Heart left ventricle (tissue), 16 donors: ENCODE measurements at regions not wholly inside any gene's neighbourhood (a gene's known extent, or its start where the extent isn't known, plus 50 kb on each side); places are given as distances from the start of the nearest gene placed in this dataset.

Experiments used
- ATAC-seq, 4 donors: fragments of 200-7000 bp; cut with Tn5 transposase; one replicate each; pipeline ENCODE4 v1.9.1; 2020 to 2022; ENCODE audit warnings: moderate library complexity in 4 of 4, mild to moderate bottlenecking in 3 of 4, moderate number of reproducible peaks in 1 of 4
- DNase-seq, 5 donors: peaks; one replicate each; pipeline ENCODE4 v3.0.0-alpha.2; 2020
- H3K27ac ChIP-seq, 12 donors: fragments of 200-600 bp; sonication (generic) in 4 of 12; one replicate each; pipeline versions ENCODE4 v1.5.0 to v1.8.0; 2016 to 2022; ENCODE audit warnings: mild to moderate bottlenecking in 2 of 12
- H3K27me3 ChIP-seq, 9 donors: fragments of 200-600 bp; sonication (generic) in 2 of 9; one replicate each; pipeline versions ENCODE4 v1.5.1 to v1.8.0; 2016 to 2022; ENCODE audit warnings: mild to moderate bottlenecking in 3 of 9
- H3K36me3 ChIP-seq, 9 donors: fragments of 200-600 bp; sonication (generic) in 2 of 9; one replicate each; pipeline versions ENCODE4 v1.5.0 to v1.8.0; 2018 to 2022; ENCODE audit warnings: mild to moderate bottlenecking in 2 of 9
- H3K4me1 ChIP-seq, 12 donors: fragments of 200-600 bp; sonication (generic) in 4 of 12; one replicate each; pipeline versions ENCODE4 v1.5.0 to v1.8.0; 2016 to 2022; ENCODE audit warnings: mild to moderate bottlenecking in 3 of 12
- H3K4me3 ChIP-seq, 12 donors: fragments of 200-600 bp; sonication (generic) in 4 of 12; one replicate each; pipeline versions ENCODE4 v1.5.0 to v1.8.0; 2017 to 2022; ENCODE audit warnings: mild to moderate bottlenecking in 9 of 12, moderate library complexity in 4 of 12
- H3K9me3 ChIP-seq, 12 donors: fragments of 200-600 bp; sonication (generic) in 4 of 12; one replicate each; pipeline versions ENCODE4 v1.5.0 to v1.8.0; 2016 to 2022; ENCODE audit warnings: mild to moderate bottlenecking in 1 of 12
- CTCF ChIP-seq, 12 donors: fragments of 200-600 bp; sonication (generic) in 4 of 12; IDR thresholded peaks; one replicate each; pipeline versions ENCODE4 v1.5.0 to v1.8.0; 2018 to 2022; ENCODE audit warnings: antibody characterized with exemption in 12 of 12, mild to moderate bottlenecking in 5 of 12
- POLR2A ChIP-seq, 2 donors: fragments of 450-650 bp; IDR thresholded peaks; one replicate each; pipeline ENCODE4 v1.6.1; 2017; ENCODE audit warnings: antibody characterized with exemption in 2 of 2, mild to moderate bottlenecking in 2 of 2, moderate library complexity in 2 of 2
- WGBS, 4 donors: extraction: QIAGEN DNeasy Blood & Tissue Kit in 2 of 4; methylation state at CpG; one replicate each; pipeline versions ENCODE4 v1.1.5 to v1.1.7; 2013 to 2018; 5-methylcytosine and 5-hydroxymethylcytosine counted together
- intact Hi-C, 10 donors: fragments of 100-400 bp; cut with DNase I; formaldehyde crosslinking; loops; one replicate each; pipeline versions ENCODE4 v1.11.1 to v1.14.2; 2022
- donor health status: ischemic (EF 13 %, LVEDD 7.1; RV severe dilation, severe dysfunction).
- donor health status: healthy with polysubstance abuse.
- donor health status: DM: no; HTN: yes; CAD: no.
- donor health status: DM: no; HTN: no; CAD: no.
- donor health status: ischemic (EF 25% LVEDD 6.9; RV normal size, moderate dysfunction).
- donor health status: ischemic (EF 25% LVEDD 5.7; RV mildly dilated, moderate dysfunction).
- donor health status: healthy.
- donor health status: DM: yes; HTN: yes; CAD: no.
- donor health status: ischemic (EF 35%, LVEDD 5.7; RV mildly dilated, moderate dysfunction).
- donor health status: nonischemic (EF 11% LVEDD 7.7; RV severe dilation, severe dysfunction).
- donor health status: DM: yes; HTN: yes; CAD: no.
- donor health status: PGD.
- donor health status: ischemic (EF 29% LVEDD 5.4; RV normal size, mild dysfunction).
- donor health status: nonischemic (EF 23%, LVEDD 6.1; RV moderate dilation, normal function).

- 72 to 79% (median 74%) methylated on average over 2 of the region's 2 CpGs for WGBS, 4 donors
Measured at GRCh38 chr13:82634946-82635345, 1247.3 kb downstream of the SLITRK1 start.

GRCh38 chr13:82627183-82627582 is 1255.1 kb downstream of the SLITRK1 start:
- H3K27me3 ChIP-seq: no peaks in the 10 kb centered on the region
- no peak for DNase-seq
- H3K4me1 ChIP-seq: no peaks in the 10 kb centered on the region
- H3K27ac ChIP-seq: no peak overlapping the region
- H3K9me3 ChIP-seq: no peaks in the 10 kb centered on the region
- WGBS, 4 donors: 60 to 83% (median 71%) methylated on average over 1 of the region's 1 CpG
- H3K36me3 ChIP-seq: no peaks in the 10 kb centered on the region
- no peak for ATAC-seq
- TF ChIP-seq CTCF (IDR thresholded peaks at IDR 0.05) (no peak), POLR2A (IDR thresholded peaks at IDR 0.05) (no peak)
- intact Hi-C loops: no loop called here
- H3K4me3 ChIP-seq: no peak overlapping the region

More at GRCh38 chr13:82634946-82635345, 1247.3 kb downstream of the SLITRK1 start:
- Histone ChIP-seq H3K9me3 (no peaks in the 10 kb centered on the region), H3K36me3 (no peaks in the 10 kb centered on the region), H3K4me3 (no peak overlapping the region), H3K27ac (no peak overlapping the region), H3K27me3 (no peaks in the 10 kb centered on the region), H3K4me1 (no peaks in the 10 kb centered on the region)
- TF ChIP-seq CTCF (IDR thresholded peaks at IDR 0.05) (no peak), POLR2A (IDR thresholded peaks at IDR 0.05) (no peak)
- no peak for DNase-seq
- intact Hi-C loops: no loop called here
- no peak for ATAC-seq

- Histone ChIP-seq H3K36me3 (no peaks in the 10 kb centered on the region), H3K4me1 (no peaks in the 10 kb centered on the region), H3K9me3 (no peaks in the 10 kb centered on the region), H3K27ac (no peak overlapping the region), H3K27me3 (no peaks in the 10 kb centered on the region), H3K4me3 (no peak overlapping the region)
- ATAC-seq (no peak), DNase-seq (no peak)
- WGBS, 4 donors: 52 to 61% (median 56%) methylated on average over 3 of the region's 3 CpGs
- TF ChIP-seq POLR2A (IDR thresholded peaks at IDR 0.05) (no peak), CTCF (IDR thresholded peaks at IDR 0.05) (no peak)
- intact Hi-C loops: no loop called here
Measured at GRCh38 chr13:82625717-82626116, 1256.6 kb downstream of the SLITRK1 start.

- H3K4me1 ChIP-seq: no peaks in the 10 kb centered on the region
- WGBS, 4 donors: 64 to 74% (median 66%) methylated on average over 1 of the region's 1 CpG
- intact Hi-C loops: no loop called here
Measured at GRCh38 chr13:82615043-82615442, 1267.2 kb downstream of the SLITRK1 start.

More at GRCh38 chr13:82615043-82615442, 1267.2 kb downstream of the SLITRK1 start:
- Histone ChIP-seq H3K4me3 (no peak overlapping the region), H3K9me3 (peaks cover 0 to 4% (median 0%) of the 10 kb centered on the region in 12 donors), H3K27ac (no peak overlapping the region), H3K27me3 (no peaks in the 10 kb centered on the region), H3K36me3 (no peaks in the 10 kb centered on the region)
- no peak for TF ChIP-seq CTCF (IDR thresholded peaks at IDR 0.05)
- TF ChIP-seq POLR2A (IDR thresholded peaks at IDR 0.05): no peak
- DNase-seq: no peak
- no peak for ATAC-seq
